ENCODE measurements at regions not wholly inside any gene's neighbourhood (a gene's known extent, or its start where the extent isn't known, plus 50 kb on each side); places are given as distances from the start of the nearest gene placed in this dataset.

DNA sequence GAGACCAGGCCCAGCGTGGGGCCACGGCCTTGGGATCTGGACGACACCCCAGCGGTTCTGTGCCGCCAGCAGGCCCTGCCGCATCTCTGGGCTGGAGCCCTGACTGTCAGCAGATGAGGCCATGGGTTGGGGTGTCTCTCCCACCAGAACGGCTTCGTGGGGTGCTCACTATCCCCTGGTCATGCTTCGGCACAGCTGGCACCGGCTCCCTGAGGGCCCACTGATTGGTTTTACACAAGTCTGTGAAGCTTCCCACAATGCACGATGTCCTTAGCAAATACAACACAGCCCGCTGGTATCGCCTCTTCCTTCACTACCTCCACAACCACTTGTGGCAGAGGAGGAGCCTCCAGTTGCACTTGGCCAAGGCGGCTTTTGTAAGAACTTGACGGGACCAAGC, 94.3 kb downstream of the THBS2 start:
- TF ChIP-seq POLR2A (IDR thresholded peaks at IDR 0.05) (no peak), CTCF (IDR thresholded peaks at IDR 0.05) (no peak)

All from heart left ventricle (tissue), 13 donors.